HCT116 (cell line): ENCODE measurements at regions not wholly inside any gene's neighbourhood (a gene's known extent, or its start where the extent isn't known, plus 50 kb on each side); places are given as distances from the start of the nearest gene placed in this dataset.

Source experiments
- ATAC-seq: fragments of 200-7000 bp; cut with Tn5 transposase; 2 replicates; pipeline ENCODE4 v1.9.1; 2020; ENCODE audit warnings: mild to moderate bottlenecking, moderate library complexity
- BruUV-seq: library from RNA; stranded (reverse); fragments of 400-500 nt; replicated peaks from 2 replicates; lab custom pipeline; 2021; lab: Mats Ljungman, UMichigan
- CTCF ChIA-PET: fragments of 300-600 bp; sonication (Branson Sonifier 250); formaldehyde crosslinking; loops from one replicate; lab custom pipeline; 2021; ENCODE audit warnings: antibody characterized with exemption; lab: Charles Lee
- POLR2A ChIA-PET: fragments of 300-600, 350-600 bp; sonication (Branson Sonifier 250); formaldehyde crosslinking; loops from one replicate; lab custom pipeline; 2021; ENCODE audit warnings: antibody characterized with exemption; lab: Charles Lee
- RAD21 ChIA-PET, 2 experiments: fragments of 300-600 bp; sonication (Branson Sonifier 250); formaldehyde crosslinking; loops; one replicate each; lab custom pipeline; 2023; ENCODE audit warnings: low total read pairs in 2 of 2; ENCODE audit not compliant: uncharacterized antibody in 2 of 2, unreplicated experiment in 2 of 2, low non-redundant PET in 1 of 2; lab: Charles Lee
- DNase-seq: peaks from one replicate; pipeline ENCODE4 v3.0.0-alpha.2; 2010; ENCODE audit warnings: low read depth, low spot score
- H2AFZ ChIP-seq: fragments of 200-600 bp; shearing (Covaris generic), sonication (generic); 2 replicates; pipeline ENCODE4 v1.6.1; 2017; ENCODE audit warnings: low read depth, mixed run types, mixed read lengths, antibody characterized with exemption, low read length; ENCODE audit not compliant: poor library complexity, severe bottlenecking
- H3K27ac ChIP-seq: 2 replicates; pipeline ENCODE4 v1.5.1; 2012; ENCODE audit warnings: low read depth, low read length
- H3K27me3 ChIP-seq: fragments of 200-600 bp; sonication (generic); 2 replicates; pipeline ENCODE4 v1.6.1; 2016; ENCODE audit warnings: mixed run types, low read length, mixed read lengths; ENCODE audit not compliant: insufficient read depth
- H3K36me3 ChIP-seq, 2 experiments: fragments of 200-500 bp in 1 of 2; fragments of 200-600 bp in 1 of 2; sonication (Bioruptor generic) in 1 of 2; sonication (generic) in 1 of 2; 2 replicates each; pipeline versions ENCODE4 v1.5.1 to v1.6.1; 2014 to 2016; ENCODE audit warnings: low read length in 2 of 2, inconsistent platforms in 1 of 2, mixed read lengths in 1 of 2, mixed run types in 1 of 2; ENCODE audit not compliant: insufficient read depth in 2 of 2, control insufficient read depth in 1 of 2
- H3K4me1 ChIP-seq, 2 experiments: fragments of 200-600 bp in 1 of 2; sonication (generic) in 1 of 2; 2 replicates each; pipeline versions ENCODE4 v1.5.1 to v1.6.1; 2012 to 2017; ENCODE audit warnings: low read length in 2 of 2, inconsistent platforms in 1 of 2, mild to moderate bottlenecking in 1 of 2, mixed read lengths in 1 of 2, mixed run types in 1 of 2, moderate library complexity in 1 of 2; ENCODE audit not compliant: insufficient read depth in 2 of 2, control insufficient read depth in 1 of 2
- H3K4me2 ChIP-seq: fragments of 200-600 bp; sonication (generic); 2 replicates; pipeline ENCODE4 v1.6.1; 2017; ENCODE audit warnings: mixed run types, low read length, mixed read lengths
- H3K4me3 ChIP-seq, 2 experiments: fragments of 200-600 bp in 1 of 2; sonication (generic) in 1 of 2; replicated peaks in 1 of 2; 2 replicates each; pipeline ENCODE4 v1.5.1; 2011 to 2016; ENCODE audit warnings: low read length in 2 of 2, control low read depth in 1 of 2, low read depth in 1 of 2, mild to moderate bottlenecking in 1 of 2, mixed read lengths in 1 of 2, mixed run types in 1 of 2
- H3K79me2 ChIP-seq: fragments of 200-600 bp; sonication (generic); 2 replicates; pipeline ENCODE4 v1.6.1; 2017; ENCODE audit warnings: mild to moderate bottlenecking, mixed run types, low read length, moderate library complexity, mixed read lengths; ENCODE audit not compliant: insufficient read depth
- H3K9ac ChIP-seq: fragments of 200-600 bp; sonication (generic); 2 replicates; pipeline ENCODE4 v1.6.1; 2016; ENCODE audit warnings: low read length, mixed read lengths
- H3K9me2 ChIP-seq: fragments of 200-600 bp; sonication (generic), shearing (Covaris generic); 2 replicates; pipeline ENCODE4 v1.6.1; 2017; ENCODE audit warnings: mixed run types, mild to moderate bottlenecking, moderate library complexity; ENCODE audit not compliant: insufficient read depth
- H3K9me3 ChIP-seq, 2 experiments: fragments of 200-500 bp in 1 of 2; fragments of 200-600 bp in 1 of 2; sonication (Bioruptor generic) in 1 of 2; sonication (generic) in 1 of 2; 2 replicates each; pipeline ENCODE4 v1.6.1; 2014 to 2017; ENCODE audit warnings: low read length in 2 of 2, mixed read lengths in 2 of 2, inconsistent platforms in 1 of 2, low read depth in 1 of 2, mild to moderate bottlenecking in 1 of 2, mixed run types in 1 of 2, moderate library complexity in 1 of 2; ENCODE audit not compliant: control insufficient read depth in 1 of 2, insufficient read depth in 1 of 2
- H4K20me1 ChIP-seq: fragments of 200-600 bp; sonication (generic), shearing (Covaris generic); 2 replicates; pipeline ENCODE4 v1.6.1; 2017; ENCODE audit warnings: mixed run types, mild to moderate bottlenecking, moderate library complexity; ENCODE audit not compliant: insufficient read depth
- CEBPB ChIP-seq: IDR thresholded peaks from 2 replicates; pipeline ENCODE4 v1.6.1; 2012; ENCODE audit warnings: low read depth
- EGR1 ChIP-seq: IDR thresholded peaks from 2 replicates; pipeline ENCODE4 v1.6.1; 2012; ENCODE audit warnings: low read depth
- ELF1 ChIP-seq: IDR thresholded peaks from 2 replicates; pipeline ENCODE4 v1.6.1; 2012; ENCODE audit warnings: low read depth, borderline replicate concordance
- EZH2 ChIP-seq: fragments of 200-600 bp; sonication (generic); IDR thresholded peaks from 2 replicates; pipeline ENCODE4 v1.6.1; 2017; ENCODE audit warnings: antibody characterized with exemption, mixed run types
- EZH2phosphoT487 ChIP-seq: fragments of 200-600 bp; IDR thresholded peaks from 2 replicates; pipeline ENCODE4 v1.6.1; 2018; ENCODE audit warnings: antibody characterized with exemption, borderline replicate concordance
- FOSL1 ChIP-seq: IDR thresholded peaks from 2 replicates; pipeline ENCODE4 v1.6.1; 2012; ENCODE audit warnings: low read depth
- JUND ChIP-seq: IDR thresholded peaks from 2 replicates; pipeline ENCODE4 v1.6.1; 2012
- POLR2A ChIP-seq: IDR thresholded peaks from 2 replicates; pipeline ENCODE4 v1.7.0; 2011; ENCODE audit warnings: borderline replicate concordance; ENCODE audit not compliant: insufficient read depth, insufficient read length; ENCODE audit errors: extremely low read depth
- POLR2AphosphoS5 ChIP-seq: IDR thresholded peaks from 2 replicates; pipeline ENCODE4 v1.6.1; 2011; ENCODE audit warnings: mild to moderate bottlenecking, low read depth, low read length, moderate library complexity
- RAD21 ChIP-seq: IDR thresholded peaks from 2 replicates; pipeline ENCODE4 v1.6.1; 2012; ENCODE audit warnings: low read depth, mild to moderate bottlenecking
- SIN3A ChIP-seq: IDR thresholded peaks from 2 replicates; pipeline ENCODE4 v1.6.1; 2012; ENCODE audit warnings: low read depth
- SP1 ChIP-seq: IDR thresholded peaks from 2 replicates; pipeline ENCODE4 v1.6.1; 2012; ENCODE audit warnings: low read depth
- TCF7L2 ChIP-seq: IDR thresholded peaks from 2 replicates; pipeline ENCODE4 v1.7.0; 2011; ENCODE audit warnings: borderline replicate concordance, inconsistent platforms; ENCODE audit not compliant: insufficient read depth, insufficient read length; ENCODE audit errors: extremely low read depth
- YY1 ChIP-seq: IDR thresholded peaks from 2 replicates; pipeline ENCODE4 v1.6.1; 2011; ENCODE audit warnings: low read length, low read depth, moderate library complexity, mild to moderate bottlenecking; ENCODE audit not compliant: insufficient replicate concordance; ENCODE audit errors: extremely low read depth
- ZFX ChIP-seq: fragments of 450-650 bp; IDR thresholded peaks from 2 replicates; pipeline ENCODE4 v1.6.1; 2017
- intact Hi-C: fragments of 100-400 bp; cut with micrococcal nuclease; formaldehyde crosslinking; loops from 2 replicates; pipeline ENCODE4 v1.10.0; 2022
- TF ChIP-seq, protein P1 (sequence below): IDR thresholded peaks from 2 replicates; pipeline ENCODE4 v1.6.1; 2011; ENCODE audit warnings: mild to moderate bottlenecking, low read length, moderate library complexity; ENCODE audit not compliant: insufficient replicate concordance; ENCODE audit errors: extremely low read depth
- TF ChIP-seq, protein P2 (sequence below): IDR thresholded peaks from 2 replicates; pipeline ENCODE4 v1.6.1; 2012
- TF ChIP-seq, protein P3 (sequence below): IDR thresholded peaks from 2 replicates; pipeline ENCODE4 v1.6.1; 2012; ENCODE audit warnings: low read depth
- TF ChIP-seq, protein P4 (sequence below), 3 experiments: fragments of 200-600 bp in 1 of 3; sonication (generic) in 1 of 3; IDR thresholded peaks in 2 of 3; conservative IDR thresholded peaks in 1 of 3; 2 replicates each; pipeline ENCODE4 v1.5.1; 2012 to 2017; ENCODE audit warnings: low read depth in 2 of 3, low read length in 2 of 3, antibody characterized with exemption in 1 of 3, borderline replicate concordance in 1 of 3, control low read depth in 1 of 3, mild to moderate bottlenecking in 1 of 3, mixed read lengths in 1 of 3, mixed run types in 1 of 3, moderate library complexity in 1 of 3; ENCODE audit not compliant: insufficient read depth in 1 of 3

DNA sequence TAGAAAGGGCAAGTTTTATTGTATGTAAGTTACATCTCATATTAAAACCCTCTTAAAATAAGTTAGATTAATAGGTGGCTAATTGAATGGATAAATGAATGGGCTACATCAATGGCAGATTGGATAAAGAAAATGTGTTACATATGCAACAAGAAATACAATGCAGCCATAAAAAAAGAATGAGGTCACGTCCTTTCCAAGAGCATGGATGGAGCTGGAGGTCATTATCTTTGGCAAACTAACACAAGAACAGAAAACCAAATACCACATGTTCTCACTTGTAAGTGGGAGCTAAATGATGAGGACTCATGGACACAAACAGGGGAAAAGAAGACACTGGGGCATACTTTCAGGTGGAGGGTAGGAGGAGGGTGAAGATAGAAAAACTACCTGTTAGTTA, 182.2 kb upstream of the GNAI1 start:
- no peaks in the 10 kb centered on the region for H4K20me1 ChIP-seq
- ChIA-PET POLR2A (no interaction called here), RAD21 (no interaction called here), CTCF (no interaction called here)
- no peak overlapping the region for H3K4me2 ChIP-seq
- H3K4me1 ChIP-seq: no peaks in the 10 kb centered on the region
- intact Hi-C loops: no loop called here
- no peaks in the 10 kb centered on the region for H3K9me2 ChIP-seq
- ATAC-seq (no peak), DNase-seq (no peak)
- H3K9me3 ChIP-seq: no peaks in the 10 kb centered on the region
- TF ChIP-seq EZH2phosphoT487 (no peak), RAD21 (no peak), ZFX (no peak), FOSL1 (no peak), POLR2A (no peak), JUND (no peak), CEBPB (no peak), SIN3A (no peak), TCF7L2 (no peak), SP1 (no peak), POLR2AphosphoS5 (no peak), EGR1 (no peak), ELF1 (no peak), EZH2 (no peak), YY1 (no peak)
- TF ChIP-seq, protein P1, sequence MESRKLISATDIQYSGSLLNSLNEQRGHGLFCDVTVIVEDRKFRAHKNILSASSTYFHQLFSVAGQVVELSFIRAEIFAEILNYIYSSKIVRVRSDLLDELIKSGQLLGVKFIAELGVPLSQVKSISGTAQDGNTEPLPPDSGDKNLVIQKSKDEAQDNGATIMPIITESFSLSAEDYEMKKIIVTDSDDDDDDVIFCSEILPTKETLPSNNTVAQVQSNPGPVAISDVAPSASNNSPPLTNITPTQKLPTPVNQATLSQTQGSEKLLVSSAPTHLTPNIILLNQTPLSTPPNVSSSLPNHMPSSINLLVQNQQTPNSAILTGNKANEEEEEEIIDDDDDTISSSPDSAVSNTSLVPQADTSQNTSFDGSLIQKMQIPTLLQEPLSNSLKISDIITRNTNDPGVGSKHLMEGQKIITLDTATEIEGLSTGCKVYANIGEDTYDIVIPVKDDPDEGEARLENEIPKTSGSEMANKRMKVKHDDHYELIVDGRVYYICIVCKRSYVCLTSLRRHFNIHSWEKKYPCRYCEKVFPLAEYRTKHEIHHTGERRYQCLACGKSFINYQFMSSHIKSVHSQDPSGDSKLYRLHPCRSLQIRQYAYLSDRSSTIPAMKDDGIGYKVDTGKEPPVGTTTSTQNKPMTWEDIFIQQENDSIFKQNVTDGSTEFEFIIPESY: no peak
- TF ChIP-seq, protein P2, sequence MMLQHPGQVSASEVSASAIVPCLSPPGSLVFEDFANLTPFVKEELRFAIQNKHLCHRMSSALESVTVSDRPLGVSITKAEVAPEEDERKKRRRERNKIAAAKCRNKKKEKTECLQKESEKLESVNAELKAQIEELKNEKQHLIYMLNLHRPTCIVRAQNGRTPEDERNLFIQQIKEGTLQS: no peak
- TF ChIP-seq, protein P3, sequence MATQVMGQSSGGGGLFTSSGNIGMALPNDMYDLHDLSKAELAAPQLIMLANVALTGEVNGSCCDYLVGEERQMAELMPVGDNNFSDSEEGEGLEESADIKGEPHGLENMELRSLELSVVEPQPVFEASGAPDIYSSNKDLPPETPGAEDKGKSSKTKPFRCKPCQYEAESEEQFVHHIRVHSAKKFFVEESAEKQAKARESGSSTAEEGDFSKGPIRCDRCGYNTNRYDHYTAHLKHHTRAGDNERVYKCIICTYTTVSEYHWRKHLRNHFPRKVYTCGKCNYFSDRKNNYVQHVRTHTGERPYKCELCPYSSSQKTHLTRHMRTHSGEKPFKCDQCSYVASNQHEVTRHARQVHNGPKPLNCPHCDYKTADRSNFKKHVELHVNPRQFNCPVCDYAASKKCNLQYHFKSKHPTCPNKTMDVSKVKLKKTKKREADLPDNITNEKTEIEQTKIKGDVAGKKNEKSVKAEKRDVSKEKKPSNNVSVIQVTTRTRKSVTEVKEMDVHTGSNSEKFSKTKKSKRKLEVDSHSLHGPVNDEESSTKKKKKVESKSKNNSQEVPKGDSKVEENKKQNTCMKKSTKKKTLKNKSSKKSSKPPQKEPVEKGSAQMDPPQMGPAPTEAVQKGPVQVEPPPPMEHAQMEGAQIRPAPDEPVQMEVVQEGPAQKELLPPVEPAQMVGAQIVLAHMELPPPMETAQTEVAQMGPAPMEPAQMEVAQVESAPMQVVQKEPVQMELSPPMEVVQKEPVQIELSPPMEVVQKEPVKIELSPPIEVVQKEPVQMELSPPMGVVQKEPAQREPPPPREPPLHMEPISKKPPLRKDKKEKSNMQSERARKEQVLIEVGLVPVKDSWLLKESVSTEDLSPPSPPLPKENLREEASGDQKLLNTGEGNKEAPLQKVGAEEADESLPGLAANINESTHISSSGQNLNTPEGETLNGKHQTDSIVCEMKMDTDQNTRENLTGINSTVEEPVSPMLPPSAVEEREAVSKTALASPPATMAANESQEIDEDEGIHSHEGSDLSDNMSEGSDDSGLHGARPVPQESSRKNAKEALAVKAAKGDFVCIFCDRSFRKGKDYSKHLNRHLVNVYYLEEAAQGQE: no peak
- TF ChIP-seq, protein P4, sequence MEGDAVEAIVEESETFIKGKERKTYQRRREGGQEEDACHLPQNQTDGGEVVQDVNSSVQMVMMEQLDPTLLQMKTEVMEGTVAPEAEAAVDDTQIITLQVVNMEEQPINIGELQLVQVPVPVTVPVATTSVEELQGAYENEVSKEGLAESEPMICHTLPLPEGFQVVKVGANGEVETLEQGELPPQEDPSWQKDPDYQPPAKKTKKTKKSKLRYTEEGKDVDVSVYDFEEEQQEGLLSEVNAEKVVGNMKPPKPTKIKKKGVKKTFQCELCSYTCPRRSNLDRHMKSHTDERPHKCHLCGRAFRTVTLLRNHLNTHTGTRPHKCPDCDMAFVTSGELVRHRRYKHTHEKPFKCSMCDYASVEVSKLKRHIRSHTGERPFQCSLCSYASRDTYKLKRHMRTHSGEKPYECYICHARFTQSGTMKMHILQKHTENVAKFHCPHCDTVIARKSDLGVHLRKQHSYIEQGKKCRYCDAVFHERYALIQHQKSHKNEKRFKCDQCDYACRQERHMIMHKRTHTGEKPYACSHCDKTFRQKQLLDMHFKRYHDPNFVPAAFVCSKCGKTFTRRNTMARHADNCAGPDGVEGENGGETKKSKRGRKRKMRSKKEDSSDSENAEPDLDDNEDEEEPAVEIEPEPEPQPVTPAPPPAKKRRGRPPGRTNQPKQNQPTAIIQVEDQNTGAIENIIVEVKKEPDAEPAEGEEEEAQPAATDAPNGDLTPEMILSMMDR (IDR thresholded peaks at IDR 0.05 in 2 of 3, conservative IDR thresholded peaks at IDR 0.05 in 1 of 3; ENCODE audit: borderline replicate concordance in 1 of 3, insufficient read depth in 1 of 3, low read depth in 2 of 3, low read length in 2 of 3): no peak
- H2AFZ ChIP-seq: no peak overlapping the region
- BruUV-seq: no TSS peak
- H3K27me3 ChIP-seq: no peaks in the 10 kb centered on the region
- no peaks in the 10 kb centered on the region for H3K36me3 ChIP-seq
- H3K9ac ChIP-seq: no peak overlapping the region
- H3K79me2 ChIP-seq: no peaks in the 10 kb centered on the region
- no peak overlapping the region for H3K27ac ChIP-seq
- H3K4me3 ChIP-seq: no peak overlapping the region
